Left cardiac atrium (tissue), 4 donors: ENCODE measurements at regions not wholly inside any gene's neighbourhood (a gene's known extent, or its start where the extent isn't known, plus 50 kb on each side); places are given as distances from the start of the nearest gene placed in this dataset.
"Not testable (repeated sequence)": the region's sequence is repeated elsewhere in the genome, so short reads cannot be mapped to it uniquely, and the experiment has no call there.

ENCODE experiments used
- ATAC-seq, 2 donors: fragments of 200-7000 bp; cut with Tn5 transposase; one replicate each; pipeline ENCODE4 v1.9.1; 2020; ENCODE audit warnings: mild to moderate bottlenecking in 2 of 2, moderate library complexity in 2 of 2
- DNase-seq: peaks from one replicate; pipeline ENCODE4 v3.0.0-alpha.2; 2020
- intact Hi-C, 2 donors: fragments of 100-400 bp; cut with DNase I; formaldehyde crosslinking; loops; one replicate each; pipeline versions ENCODE4 v1.14.1 to v1.15.1; 2022 to 2023
- donor health status: DM: no; HTN: yes; CAD: no.
- donor health status: DM: no; HTN: yes; CAD: no; lungs with severe emphysema.
- donor health status: DM: yes; HTN: yes; CAD: no.
- donor health status: Dilated cardiomyopathy.

DNA sequence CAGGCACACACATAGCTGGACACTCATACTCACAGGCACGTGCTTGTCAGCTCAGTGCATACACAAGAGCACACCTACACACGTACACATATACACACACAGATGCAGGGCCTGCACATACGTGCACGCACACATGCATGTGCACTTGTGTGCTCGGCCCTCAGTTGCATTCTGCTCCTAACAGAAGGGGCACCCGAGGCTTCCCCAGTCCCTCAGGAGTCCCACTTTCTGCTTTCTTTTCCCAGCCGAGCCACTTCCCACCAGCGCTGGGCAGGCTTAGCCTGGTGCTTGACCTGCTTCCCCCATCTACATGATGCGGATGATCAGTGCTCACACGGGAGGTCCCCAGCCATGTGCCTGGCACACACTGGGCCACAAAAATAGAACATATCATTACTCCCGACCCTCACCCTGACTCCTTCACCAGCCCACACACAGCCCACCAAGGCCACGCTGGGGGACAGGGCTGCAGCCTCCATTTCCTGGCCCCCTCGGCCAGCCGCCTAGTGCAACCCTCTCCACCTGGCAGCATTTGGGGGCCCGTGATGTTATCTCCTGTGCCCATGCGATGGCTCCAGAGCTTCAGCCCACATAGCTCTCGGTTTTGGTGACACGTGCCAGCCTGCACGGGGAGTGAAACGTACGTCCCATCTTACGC, 125.2 kb upstream of the SPACA7 start:
- ATAC-seq (no peak), DNase-seq (no peak)
- intact Hi-C loops: no loop called here

DNA sequence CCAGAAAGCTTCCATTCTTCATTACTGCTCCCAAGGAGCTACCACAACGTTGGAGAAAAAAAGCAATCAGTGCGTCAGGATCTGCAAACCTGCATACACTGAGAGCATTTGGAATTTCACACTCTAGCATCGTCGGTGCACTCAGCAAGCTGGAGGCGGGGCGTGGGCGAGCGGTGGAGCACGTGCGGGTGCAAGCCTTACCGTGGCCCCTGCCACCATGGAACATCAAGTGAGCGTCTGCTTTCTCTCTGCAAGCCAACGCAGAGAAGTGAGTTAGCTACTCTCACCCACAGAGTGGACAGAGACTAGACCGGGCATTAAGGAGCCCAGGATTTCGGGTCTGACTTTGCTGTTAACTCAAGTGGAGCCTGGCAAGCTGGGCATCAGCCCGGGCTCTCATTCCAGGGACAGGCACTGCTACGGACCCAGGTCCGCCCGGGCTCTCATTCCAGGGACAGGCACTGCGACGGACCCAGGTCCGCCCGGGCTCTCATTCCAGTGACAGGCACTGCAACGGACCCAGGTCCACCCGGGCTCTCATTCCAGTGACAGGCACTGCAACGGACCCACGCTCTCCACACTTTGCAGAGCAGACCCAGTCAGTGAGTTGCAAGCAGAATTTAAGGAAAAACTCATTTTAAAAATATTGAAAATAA, 124.1 kb upstream of the SPACA7 start:
- intact Hi-C loops: no loop called here
- no peak for DNase-seq

DNA sequence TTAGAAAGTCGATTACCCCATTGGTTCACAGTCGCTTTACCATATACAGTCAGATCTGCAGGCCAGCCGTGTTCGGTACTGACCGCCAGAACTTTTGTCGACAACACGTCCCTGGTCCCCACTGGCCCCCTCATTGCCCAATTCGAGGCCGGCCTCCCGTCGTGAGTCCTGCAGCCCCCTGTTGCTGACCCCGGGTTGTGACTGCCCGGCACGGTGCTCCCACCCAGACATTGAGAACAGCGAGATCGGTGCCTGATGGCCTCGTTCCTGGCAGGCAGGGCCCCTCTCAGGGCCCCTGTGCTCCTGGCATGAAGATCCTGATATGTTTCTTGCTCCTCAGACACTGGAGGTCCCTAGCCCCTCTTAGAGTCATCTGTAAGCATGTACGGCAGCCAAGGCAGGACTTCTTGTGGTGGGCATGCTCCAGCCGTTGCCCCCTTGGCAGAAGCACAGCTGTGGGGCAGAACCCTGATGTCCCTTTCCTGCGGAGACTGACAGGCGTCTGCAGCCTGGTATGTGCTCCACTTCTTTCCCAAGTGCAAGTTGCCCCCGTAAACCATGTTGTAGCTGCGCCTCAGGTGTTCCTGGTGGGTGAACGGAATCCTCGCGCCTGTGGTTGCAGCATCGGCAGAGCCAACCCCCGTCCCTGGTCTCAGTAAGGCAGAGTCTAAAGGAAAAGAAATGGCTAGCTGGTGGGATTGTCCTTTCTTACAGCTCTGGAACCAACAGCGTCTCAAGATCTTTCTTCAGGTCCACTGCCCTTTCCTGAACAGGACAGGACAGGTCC, 123.2 kb upstream of the SPACA7 start:
- intact Hi-C loops: no loop called here
- no peak for ATAC-seq
- DNase-seq: no peak

More for the DNA sequence above, 124.1 kb upstream of the SPACA7 start:
- no peak for ATAC-seq

DNA sequence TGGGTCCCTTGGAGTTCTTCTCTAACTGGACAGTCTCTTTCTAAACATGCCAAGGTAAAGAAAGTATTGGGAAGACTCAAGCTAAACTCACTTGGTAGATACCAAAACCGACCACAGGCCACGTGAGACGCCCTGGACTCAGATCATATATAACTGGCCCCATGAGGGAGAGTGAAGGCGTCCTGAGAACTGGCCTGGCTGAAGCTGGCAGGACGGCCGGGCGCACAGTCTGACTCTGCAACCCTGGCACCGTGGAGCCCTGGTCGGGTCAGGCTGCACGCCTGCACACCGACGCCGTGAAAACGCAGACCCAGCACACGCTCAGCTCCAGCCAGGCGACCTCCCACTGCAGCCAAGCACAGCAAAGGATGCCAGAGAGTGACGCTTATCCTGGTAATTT, 122.5 kb upstream of the SPACA7 start:
- ATAC-seq (no peak), DNase-seq (no peak)
- intact Hi-C loops: no loop called here

DNA sequence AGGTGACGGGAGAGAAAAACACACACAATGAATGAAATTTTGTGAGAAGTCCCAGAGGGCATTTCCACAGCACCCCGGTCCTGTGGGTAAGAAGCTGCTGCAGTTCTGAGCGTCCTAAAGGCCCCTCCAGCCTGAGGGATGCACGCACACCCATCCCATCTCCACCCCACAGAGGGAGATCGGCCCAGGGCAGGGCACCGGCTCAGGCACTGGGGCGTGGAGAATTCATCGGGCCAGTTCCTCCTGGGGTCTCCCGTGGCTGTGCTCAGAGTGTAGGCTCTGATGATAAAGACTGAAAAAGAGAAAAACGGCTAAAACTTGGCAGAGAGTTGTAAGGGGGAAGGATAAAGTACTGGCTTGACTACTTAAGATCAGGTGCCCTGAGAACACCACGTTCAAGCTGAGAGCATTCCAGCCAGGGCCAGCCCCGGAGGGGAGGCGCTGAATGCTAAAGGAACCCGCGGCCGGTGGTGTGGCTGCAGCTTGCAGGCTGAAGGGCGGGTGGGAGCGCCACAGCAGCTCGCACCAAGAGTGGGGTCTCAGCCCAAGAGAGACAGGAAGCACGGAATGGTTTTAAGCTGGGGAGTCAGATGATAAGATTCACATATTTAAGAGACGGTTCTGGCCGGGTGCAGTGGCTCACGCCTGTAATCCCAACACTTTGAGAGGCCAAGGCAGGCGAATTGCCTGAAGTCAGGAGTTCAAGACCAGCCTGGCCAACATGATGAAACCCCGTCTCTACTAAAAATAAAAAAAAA, 121.9 kb upstream of the SPACA7 start:
- no peak for ATAC-seq
- intact Hi-C loops: no loop called here
- no peak for DNase-seq

DNA sequence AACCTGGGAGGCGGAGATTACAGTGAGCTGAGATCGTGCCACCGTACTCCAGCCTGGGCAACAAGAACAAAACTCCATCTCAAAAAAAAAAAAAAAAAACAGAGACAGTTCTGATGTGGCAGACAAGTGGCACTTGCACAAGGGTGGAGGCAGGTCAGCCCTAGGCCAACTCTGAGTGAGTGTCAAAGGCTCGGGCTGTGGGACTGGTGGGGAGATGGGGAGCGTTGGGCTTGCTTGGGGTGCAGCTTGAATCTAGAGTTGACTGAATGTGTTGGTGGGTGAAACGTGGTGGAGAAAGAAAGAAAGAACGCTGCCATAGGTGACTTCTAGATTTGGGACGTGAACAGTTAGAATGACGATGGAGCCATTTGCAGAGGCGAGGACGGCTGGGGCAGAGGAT, 121.3 kb upstream of the SPACA7 start:
- no peak for DNase-seq
- no peak for ATAC-seq
- intact Hi-C loops: no loop called here

DNA sequence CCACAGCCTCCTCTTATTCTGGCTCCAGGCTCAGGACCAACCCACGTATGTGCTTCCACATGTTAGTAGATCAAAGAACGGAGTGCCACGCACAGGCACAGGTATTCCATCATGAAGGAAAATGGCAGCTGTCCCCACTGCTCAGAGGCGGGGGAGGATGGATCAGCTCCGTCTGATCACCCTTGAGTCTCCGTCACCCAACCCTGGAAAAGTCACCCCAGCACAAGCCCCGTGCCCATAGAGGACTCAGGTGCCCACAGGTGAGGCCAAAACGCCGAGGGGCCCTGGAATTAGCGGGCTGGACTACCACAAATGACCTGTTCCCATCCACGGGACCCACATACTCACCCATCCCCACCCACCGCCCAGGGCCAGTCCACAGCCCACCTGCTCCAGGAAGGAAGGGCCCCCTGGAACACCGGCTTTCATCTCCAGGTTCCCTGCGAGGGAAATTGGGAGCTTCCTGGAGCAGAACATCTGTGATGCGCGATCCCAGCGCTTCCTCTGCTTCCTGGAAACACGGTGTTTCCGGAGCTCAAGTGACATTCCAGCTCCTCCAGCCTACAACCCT, 120.5 kb upstream of the SPACA7 start:
- intact Hi-C loops: no loop called here
- DNase-seq: no peak
- no peak for ATAC-seq

DNA sequence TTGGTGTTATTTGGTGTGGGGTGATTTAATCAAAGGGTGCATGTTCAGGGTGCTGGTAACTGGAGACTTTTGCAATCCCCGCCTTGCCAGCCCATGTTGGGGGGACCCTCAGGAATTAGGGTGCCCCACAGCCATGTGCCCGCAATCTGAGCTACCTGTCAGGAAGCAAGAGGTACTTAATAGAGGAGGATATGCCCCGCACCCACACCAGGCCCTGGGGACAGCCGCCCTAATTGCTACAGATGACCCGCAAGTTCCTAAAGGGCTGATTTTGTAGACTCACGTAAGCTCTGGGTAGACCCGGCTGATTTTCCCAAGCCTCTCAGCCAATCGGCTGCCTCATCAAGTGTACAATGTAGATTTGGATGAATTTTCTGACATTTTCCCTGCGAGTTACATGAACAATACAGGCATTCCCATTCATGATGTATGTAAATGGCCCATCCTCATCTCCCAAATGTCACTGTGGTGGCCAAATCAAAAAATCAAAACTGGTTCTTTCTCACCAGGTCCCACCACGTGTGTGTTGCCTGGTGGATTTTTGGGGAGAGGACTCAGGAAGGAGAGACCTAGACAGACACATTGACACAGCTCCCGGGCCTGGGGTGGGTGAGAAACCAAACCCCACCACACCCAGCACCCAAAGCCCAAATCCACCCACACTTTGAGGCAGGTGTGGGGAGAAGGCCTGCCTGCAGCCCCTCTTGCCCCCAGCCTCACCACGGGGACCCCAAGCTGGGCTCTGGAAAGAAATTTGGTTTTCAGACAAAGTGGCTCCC, 119.2 kb upstream of the SPACA7 start:
- DNase-seq: no peak
- ATAC-seq: no peak
- intact Hi-C loops: no loop called here

DNA sequence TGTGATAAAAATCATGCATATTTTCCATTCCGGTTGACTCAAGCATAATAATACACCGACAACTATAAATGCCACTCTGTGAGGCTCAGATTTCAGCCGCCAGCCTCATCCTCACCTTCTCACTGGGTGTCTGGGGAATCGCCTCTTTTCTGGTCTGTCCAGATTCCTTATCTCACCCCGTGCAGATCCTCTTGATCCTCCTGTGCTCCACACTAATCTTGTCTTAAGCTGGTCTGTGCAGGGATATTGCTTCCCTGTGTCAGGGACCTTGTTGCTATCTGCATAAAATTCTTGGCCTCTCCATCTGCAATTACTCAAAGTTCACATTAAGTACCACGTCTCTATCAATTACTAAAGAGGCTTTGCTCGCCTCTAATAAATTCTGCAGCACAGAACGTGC, 116.6 kb upstream of the SPACA7 start:
- ATAC-seq (no peak), DNase-seq (no peak)
- intact Hi-C loops: no loop called here

DNA sequence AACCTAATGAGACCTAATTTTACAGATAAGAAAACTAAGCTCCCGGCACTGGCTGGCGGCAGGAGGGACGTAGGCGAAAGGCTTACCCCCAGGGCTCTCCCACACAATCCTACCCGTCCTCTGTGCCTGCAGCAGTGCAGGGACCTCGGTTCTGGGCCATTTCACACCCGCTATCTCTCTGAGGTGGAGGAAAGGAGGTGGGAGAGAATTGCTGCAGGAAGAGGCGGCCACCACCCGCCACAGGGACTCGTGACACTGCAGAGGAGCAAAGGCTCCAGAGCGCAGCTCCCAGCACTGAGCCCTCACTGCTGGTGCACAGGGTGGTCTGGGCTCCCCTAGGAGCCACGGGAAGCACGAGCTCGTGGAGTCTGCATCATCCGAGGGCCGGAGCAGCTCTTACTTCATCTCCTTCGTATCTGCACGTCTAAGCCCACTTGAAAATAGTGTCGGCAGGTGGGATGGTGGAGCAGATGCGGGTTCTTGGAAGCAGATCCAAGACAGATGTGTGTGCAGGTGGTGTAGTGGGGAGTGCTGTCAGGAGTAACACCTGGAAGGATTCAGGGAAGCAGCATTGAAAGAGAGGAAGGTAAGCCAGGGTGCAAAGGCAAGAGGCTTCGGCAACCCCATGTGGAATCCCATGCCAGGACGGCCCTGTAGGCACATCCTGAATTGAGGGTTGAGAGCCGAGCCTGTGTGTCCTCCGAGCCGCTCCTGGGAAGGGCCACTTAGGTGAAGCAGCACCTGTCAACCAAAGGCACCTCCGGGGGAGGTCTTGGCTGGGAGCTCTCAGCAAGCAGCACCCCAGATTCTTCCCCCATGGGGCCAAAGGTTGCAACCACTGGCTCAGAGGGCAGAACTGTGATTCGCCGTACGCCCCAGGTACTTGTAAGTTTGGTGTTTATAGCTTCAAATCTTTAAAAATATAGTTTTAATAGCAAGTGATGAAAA, 115.8 kb upstream of the SPACA7 start:
- intact Hi-C loops: no loop called here
- DNase-seq (no peak), ATAC-seq (no peak)

DNA sequence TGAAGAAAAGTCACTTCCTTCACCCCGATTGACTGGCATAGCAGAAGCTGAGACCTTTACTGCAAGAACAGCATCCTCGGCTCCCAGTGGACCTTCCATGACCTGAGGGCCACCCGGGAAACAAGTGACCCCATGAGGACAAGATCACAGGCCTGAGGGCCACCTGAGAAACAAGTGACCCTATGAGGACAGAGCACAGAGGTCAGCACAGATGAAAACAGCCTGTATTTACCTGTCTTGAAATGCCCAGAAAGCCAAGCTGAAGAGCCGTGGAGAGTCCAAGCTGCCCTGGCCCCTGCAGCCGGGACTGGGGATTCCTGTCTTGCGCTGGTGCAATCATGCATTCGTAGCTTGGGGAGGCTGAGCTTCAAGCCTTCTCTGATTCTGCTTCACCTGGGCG, 114.2 kb upstream of the SPACA7 start:
- ATAC-seq (no peak), DNase-seq (no peak)
- intact Hi-C loops: no loop called here

DNA sequence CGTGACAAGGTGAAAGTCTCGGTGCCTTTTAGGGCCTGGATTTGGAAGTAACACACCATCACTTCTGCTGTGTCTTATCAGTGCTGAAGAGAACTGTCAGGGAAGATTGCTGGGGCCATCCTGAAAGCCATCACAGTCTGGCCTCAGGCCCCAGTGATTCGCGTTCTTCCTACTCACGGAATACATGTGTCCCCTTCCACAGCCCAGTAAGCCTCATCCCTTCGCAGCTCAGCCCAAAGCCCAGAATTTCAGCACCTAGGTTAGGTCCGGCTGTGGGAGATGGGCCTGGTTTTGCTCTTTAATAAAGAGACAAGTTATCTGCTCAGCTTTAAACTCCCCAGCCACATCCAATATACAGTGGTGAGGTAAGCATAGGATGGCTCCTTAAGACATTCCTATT, 113.0 kb upstream of the SPACA7 start:
- intact Hi-C loops: no loop called here
- DNase-seq (no peak), ATAC-seq (no peak)

DNA sequence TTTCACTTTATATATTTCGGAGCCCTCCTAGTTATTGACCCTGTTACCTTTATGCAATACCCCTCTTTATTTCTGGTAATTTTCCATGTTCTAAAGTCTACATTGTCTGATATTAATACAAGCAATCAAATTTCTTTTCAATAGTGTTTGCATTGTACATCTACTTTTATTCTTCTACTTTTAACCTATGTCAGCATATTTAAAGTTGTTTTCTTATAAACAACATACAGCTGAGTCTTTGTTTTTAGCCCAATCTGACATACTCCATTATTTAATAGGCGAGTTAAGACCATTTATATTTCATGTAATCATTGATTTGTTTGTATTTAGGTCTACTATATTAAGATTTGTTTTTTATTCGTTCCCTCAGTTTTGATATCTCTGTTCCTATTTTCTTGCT, 108.5 kb upstream of the SPACA7 start:
- no peak for ATAC-seq
- intact Hi-C loops: no loop called here
- no peak for DNase-seq

DNA sequence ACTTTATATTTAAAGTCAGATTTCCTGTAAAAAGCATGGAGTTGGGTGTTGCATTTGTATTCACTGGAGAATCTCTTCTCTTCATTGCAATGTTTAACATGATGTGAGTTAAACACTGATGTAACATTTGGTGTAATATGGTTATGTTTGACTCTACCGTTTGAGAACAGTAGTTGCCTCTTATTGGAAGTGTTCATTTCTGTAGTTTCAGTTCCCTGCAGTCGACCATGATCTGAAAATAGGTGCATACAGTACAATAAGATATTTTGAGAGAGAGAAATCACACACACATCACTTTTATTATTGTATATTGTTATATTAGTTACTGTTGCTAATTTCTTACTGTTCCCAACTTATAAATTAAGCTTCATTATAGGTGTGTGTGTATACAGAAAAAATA, 105.2 kb upstream of the SPACA7 start:
- no peak for ATAC-seq
- intact Hi-C loops: no loop called here
- no peak for DNase-seq

DNA sequence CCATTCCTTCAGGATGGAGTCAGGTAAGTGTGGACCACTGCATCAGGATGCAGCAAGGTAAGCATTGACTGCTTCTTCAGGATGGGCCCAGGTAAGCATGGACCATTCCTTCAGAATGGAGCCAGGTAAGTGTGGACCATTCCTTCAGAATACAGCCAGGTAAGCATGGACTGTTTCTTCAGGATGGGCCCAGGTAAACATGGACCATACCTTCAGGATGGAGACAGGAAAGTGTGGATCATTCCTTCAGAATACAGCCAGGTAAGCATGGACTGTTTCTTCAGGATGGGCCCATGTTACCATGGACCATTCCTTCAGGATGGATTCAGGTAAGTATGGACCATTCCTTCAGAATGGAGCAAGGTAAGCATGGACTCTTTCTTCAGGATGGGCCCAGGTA, 89.4 kb upstream of the SPACA7 start:
- intact Hi-C loops, ATAC-seq, DNase-seq: not testable (repeated sequence)

DNA sequence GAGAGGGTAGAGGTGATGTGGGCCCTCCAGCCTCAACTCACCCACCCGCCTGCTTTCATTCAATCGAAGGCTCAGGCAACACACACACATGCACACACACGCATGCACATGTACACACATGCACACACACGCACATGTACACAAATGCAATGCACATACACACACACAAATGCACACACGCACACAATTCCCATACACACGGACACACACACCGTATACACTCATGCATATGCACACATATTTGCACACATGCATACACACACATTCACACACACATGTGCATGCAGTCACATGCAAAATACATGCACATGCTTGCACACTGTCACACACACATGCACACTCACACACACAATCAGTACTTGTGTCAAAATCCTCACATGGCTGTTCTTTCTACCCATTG, 55.9 kb upstream of the SPACA7 start:
- no peak for DNase-seq
- intact Hi-C loops: no loop called here
- no peak for ATAC-seq

DNA sequence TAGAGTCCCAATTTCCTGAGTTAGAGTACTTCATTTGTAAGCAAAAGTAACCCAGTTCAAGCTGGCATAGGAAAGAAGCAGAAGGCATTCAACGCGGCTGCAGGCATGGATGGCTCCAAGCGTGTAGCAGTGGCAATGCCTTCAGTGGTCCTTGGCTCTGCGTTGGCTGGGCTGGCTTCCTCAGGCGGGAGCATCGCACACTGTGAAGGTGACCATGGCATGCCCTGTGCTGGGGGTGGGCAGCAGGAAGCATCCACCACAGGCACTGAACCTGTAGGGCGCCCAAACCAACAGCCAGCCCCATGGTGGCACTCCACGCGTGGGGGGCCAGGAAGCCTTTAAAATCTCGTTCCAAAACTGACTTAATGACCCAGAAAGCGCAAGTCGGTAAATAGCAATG, 53.6 kb upstream of the SPACA7 start:
- intact Hi-C loops: no loop called here
- ATAC-seq: no peak

DNA sequence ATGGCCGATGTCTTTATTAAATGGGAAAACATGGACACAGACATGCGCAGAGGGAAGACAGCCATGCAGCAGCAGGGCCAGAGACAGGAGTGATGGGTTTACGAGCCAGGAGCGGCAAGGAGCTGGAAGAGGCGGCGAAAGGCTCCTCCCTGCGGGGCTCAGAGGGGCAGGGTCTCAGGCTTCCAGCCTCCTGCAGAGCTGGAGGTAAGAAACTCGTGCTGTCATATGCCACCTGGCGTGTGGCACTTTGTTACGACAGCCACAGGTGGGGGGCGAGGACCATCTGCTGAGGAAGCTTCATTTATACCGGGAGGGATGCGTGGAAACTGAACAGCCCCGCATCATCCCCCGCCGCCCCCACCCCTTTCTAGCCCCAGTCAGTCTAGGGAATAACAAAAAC, 52.0 kb upstream of the SPACA7 start:
- intact Hi-C loops: no loop called here
- ATAC-seq (no peak), DNase-seq (no peak)

More for the DNA sequence above, 53.6 kb upstream of the SPACA7 start:
- DNase-seq: no peak
